Tibial nerve (tissue), 4 donors: ENCODE measurements at regions not wholly inside any gene's neighbourhood (a gene's known extent, or its start where the extent isn't known, plus 50 kb on each side); places are given as distances from the start of the nearest gene placed in this dataset.

Experiments used
- CTCF ChIP-seq, 5 experiments: fragments of 200-600 bp in 3 of 5; fragments of 450-650 bp in 2 of 5; sonication (generic) in 3 of 5; IDR thresholded peaks; one replicate each; pipeline ENCODE4 v1.5.1; 2016 to 2019; ENCODE audit warnings: antibody characterized with exemption in 5 of 5, mild to moderate bottlenecking in 3 of 5, moderate library complexity in 2 of 5
- EP300 ChIP-seq, 2 donors: sonication (generic); formaldehyde crosslinking; IDR thresholded peaks; one replicate each; pipeline ENCODE4 v1.6.1; 2017; ENCODE audit warnings: antibody characterized with exemption in 2 of 2, mild to moderate bottlenecking in 1 of 2
- POLR2A ChIP-seq, 2 donors: fragments of 450-650 bp; IDR thresholded peaks; one replicate each; pipeline ENCODE4 v1.6.1; 2017; ENCODE audit warnings: antibody characterized with exemption in 2 of 2, mild to moderate bottlenecking in 2 of 2, moderate library complexity in 2 of 2

GRCh38 chr17:70912716-70913485 lies 743.6 kb downstream of the KCNJ2 start:
- no peak for TF ChIP-seq CTCF (IDR thresholded peaks at IDR 0.05)
- no peak for TF ChIP-seq POLR2A (IDR thresholded peaks at IDR 0.05)
- no peak for TF ChIP-seq EP300 (IDR thresholded peaks at IDR 0.05)
